ENCODE measurements at regions not wholly inside any gene's neighbourhood (a gene's known extent, or its start where the extent isn't known, plus 50 kb on each side); places are given as distances from the start of the nearest gene placed in this dataset.

GRCh38 chr7:7306231-7306630 is 123.9 kb downstream of the C1GALT1 start (continued):
- TF ChIP-seq MNT (conservative IDR thresholded peaks at IDR 0.05) (no peak), ZNF592 (IDR thresholded peaks at IDR 0.05) (no peak)

Measured in K562 (cell line).